KBM-7 (cell line): ENCODE measurements at regions not wholly inside any gene's neighbourhood (a gene's known extent, or its start where the extent isn't known, plus 50 kb on each side); places are given as distances from the start of the nearest gene placed in this dataset.
A peak's percentile ranks its signal among the peaks of the same experiment; 100 is the strongest.
"Not testable (repeated sequence)": the region's sequence is repeated elsewhere in the genome, so short reads cannot be mapped to it uniquely, and the experiment has no call there.

Experiments used
- DNase-seq: peaks from one replicate; pipeline ENCODE4 v3.0.0-alpha.2; 2015
- in situ Hi-C: fragments of 300-500 bp; cut with MboI; formaldehyde crosslinking; loops from 2 replicates; pipeline ENCODE4 v1.14.3; 2020; ENCODE audit warnings: low sequenced_read_pairs, low pct_unique_long_range_greater_than_20kb, mixed read lengths

- in situ Hi-C loops, result no loop called here
- no peak for DNase-seq
These were observed 97.2 kb downstream of the KDR start for GRCh38 chr4:55028196-55028595.

- in situ Hi-C loops, result no loop called here
- no peak for DNase-seq
These were observed 97.8 kb downstream of the KDR start for GRCh38 chr4:55027596-55027995.

- in situ Hi-C loops, DNase-seq: not testable (repeated sequence)
These were observed 99.9 kb downstream of the KDR start for GRCh38 chr4:55025456-55025855.

GRCh38 chr4:55023030-55023429, 102.4 kb downstream of the KDR start:
- in situ Hi-C loops, result no loop called here
- no peak for DNase-seq

GRCh38 chr4:55021214-55021613, 104.2 kb downstream of the KDR start:
- DNase-seq, result no peak
- in situ Hi-C loops, result no loop called here

GRCh38 chr4:55020131-55020530, 105.3 kb downstream of the KDR start:
- DNase-seq, result no peak
- in situ Hi-C loops, result no loop called here

- no peak for DNase-seq
- in situ Hi-C loops, result no loop called here
These were observed 106.4 kb downstream of the KDR start for GRCh38 chr4:55018978-55019377.

- DNase-seq, result no peak
- in situ Hi-C loops, result no loop called here
These were observed 106.9 kb downstream of the KDR start for GRCh38 chr4:55018521-55018920.

GRCh38 chr4:55017406-55017805, 108.0 kb downstream of the KDR start:
- no peak for DNase-seq
- in situ Hi-C loops, result no loop called here

- in situ Hi-C loops, result no loop called here
- DNase-seq, result no peak
These were observed 109.3 kb downstream of the KDR start for GRCh38 chr4:55016131-55016530.

- no peak for DNase-seq
- in situ Hi-C loops, result no loop called here
These were observed 110.5 kb downstream of the KDR start for GRCh38 chr4:55014876-55015275.

GRCh38 chr4:55013431-55013955, 111.9 kb downstream of the KDR start:
- DNase-seq, result no peak
- in situ Hi-C loops, result no loop called here

GRCh38 chr4:55012363-55013230, 112.8 kb downstream of the KDR start:
- in situ Hi-C loops, result no loop called here
- no peak for DNase-seq

- in situ Hi-C loops, result no loop called here
These were observed 113.6 kb downstream of the KDR start for GRCh38 chr4:55011761-55012160.

GRCh38 chr4:55010550-55010949, 114.8 kb downstream of the KDR start:
- in situ Hi-C loops, result no loop called here
- DNase-seq, result no peak

More at GRCh38 chr4:55011761-55012160, 113.6 kb downstream of the KDR start:
- DNase-seq, result no peak

GRCh38 chr4:55008166-55009056, 117.0 kb downstream of the KDR start:
- DNase-seq, result peak; percentile 37
- in situ Hi-C loops, result no loop called here

- no peak for DNase-seq
- in situ Hi-C loops, result no loop called here
These were observed 119.5 kb downstream of the KDR start for GRCh38 chr4:55005910-55006309.

- no peak for DNase-seq
- in situ Hi-C loops, result no loop called here
These were observed 120.6 kb downstream of the KDR start for GRCh38 chr4:55004831-55005230.

GRCh38 chr4:55002431-55002830, 123.0 kb downstream of the KDR start:
- DNase-seq, result no peak
- in situ Hi-C loops, result no loop called here

- in situ Hi-C loops, result no loop called here
- DNase-seq, result no peak
These were observed 123.9 kb downstream of the KDR start for GRCh38 chr4:55001538-55001937.
